ENCODE measurements at regions not wholly inside any gene's neighbourhood (a gene's known extent, or its start where the extent isn't known, plus 50 kb on each side); places are given as distances from the start of the nearest gene placed in this dataset.
"Not testable (repeated sequence)": the region's sequence is repeated elsewhere in the genome, so short reads cannot be mapped to it uniquely, and the experiment has no call there.

- no peaks in the 10 kb centered on the region for H3K4me1 ChIP-seq (ENCODE audit: control extremely low read depth in 1 of 4, control insufficient read depth in 4 of 4, insufficient read depth in 4 of 4, low read length in 3 of 4)
- ChIA-PET POLR2A (no interaction called here), CTCF (interaction anchor here (0.7 to 1.2 kb wide), 2 partner anchors 10 to 38 kb away, joined by 3 to 4 read pairs; no protein-coding TSS in a partner anchor)
- DNase-seq: no peak
- H3K4me3 ChIP-seq (ENCODE audit: control insufficient read depth in 1 of 7, extremely low read depth in 1 of 7, insufficient read depth in 4 of 7, low read depth in 2 of 7, low read length in 6 of 7): no peak overlapping the region
- H3K27me3 ChIP-seq (replicated peaks in 2 of 5; ENCODE audit: control insufficient read depth in 4 of 5, insufficient read depth in 5 of 5, low read length in 4 of 5): no peaks in the 10 kb centered on the region
- H3K36me3 ChIP-seq (ENCODE audit: control insufficient read depth in 4 of 4, insufficient read depth in 4 of 4, low read length in 3 of 4): no peaks in the 10 kb centered on the region
- WGBS (ENCODE audit: insufficient coverage): no CpG with 5 or more reads among the region's 3 CpGs
- H3K27ac ChIP-seq (ENCODE audit: insufficient read depth in 1 of 2, low read depth in 1 of 2, low read length in 2 of 2, poor library complexity in 1 of 2, severe bottlenecking in 2 of 2): no peak overlapping the region
- no peaks in the 10 kb centered on the region for H3K9me3 ChIP-seq (ENCODE audit: control extremely low read depth in 1 of 5, control insufficient read depth in 4 of 5, insufficient read depth in 2 of 5, low read depth in 1 of 5, low read length in 4 of 5)
Measured at GRCh38 chr2:183536714-183537113, 412.5 kb downstream of the NUP35 start.

DNA sequence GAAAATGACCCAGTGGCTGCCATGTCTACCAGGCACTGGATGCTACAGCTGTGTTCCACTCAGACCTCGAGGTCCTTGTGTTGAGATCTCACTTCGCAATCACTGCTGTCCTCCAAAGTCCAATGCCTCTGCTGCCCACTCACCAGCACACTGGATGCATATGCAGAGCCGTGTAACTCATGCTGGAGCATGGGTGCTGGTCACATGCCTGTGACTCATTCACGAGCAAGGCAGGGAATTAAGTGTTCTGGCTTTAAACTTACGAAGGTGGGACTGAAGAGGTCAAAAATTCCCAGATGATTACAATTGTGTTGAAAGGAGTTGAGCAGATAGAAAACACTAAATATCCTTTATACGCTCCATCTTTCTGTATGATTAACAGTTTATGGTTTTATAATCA, 417.5 kb downstream of the NUP35 start:
- H3K4me3 ChIP-seq (ENCODE audit: control insufficient read depth in 1 of 7, extremely low read depth in 1 of 7, insufficient read depth in 4 of 7, low read depth in 2 of 7, low read length in 6 of 7): no peak overlapping the region
- no peaks in the 10 kb centered on the region for H3K36me3 ChIP-seq (ENCODE audit: control insufficient read depth in 4 of 4, insufficient read depth in 4 of 4, low read length in 3 of 4)
- WGBS (ENCODE audit: insufficient coverage): 86% methylated on average over 4 of the region's 6 CpGs
- CTCF ChIA-PET: no interaction called here
- H3K27ac ChIP-seq (ENCODE audit: insufficient read depth in 1 of 2, low read depth in 1 of 2, low read length in 2 of 2, poor library complexity in 1 of 2, severe bottlenecking in 2 of 2): no peak overlapping the region
- H3K4me1 ChIP-seq (ENCODE audit: control extremely low read depth in 1 of 4, control insufficient read depth in 4 of 4, insufficient read depth in 4 of 4, low read length in 3 of 4): no peaks in the 10 kb centered on the region
- POLR2A ChIA-PET: no interaction called here
- DNase-seq: no peak
- no peaks in the 10 kb centered on the region for H3K9me3 ChIP-seq (ENCODE audit: control extremely low read depth in 1 of 5, control insufficient read depth in 4 of 5, insufficient read depth in 2 of 5, low read depth in 1 of 5, low read length in 4 of 5)
- H3K27me3 ChIP-seq (replicated peaks in 2 of 5; ENCODE audit: control insufficient read depth in 4 of 5, insufficient read depth in 5 of 5, low read length in 4 of 5): no peaks in the 10 kb centered on the region

DNA sequence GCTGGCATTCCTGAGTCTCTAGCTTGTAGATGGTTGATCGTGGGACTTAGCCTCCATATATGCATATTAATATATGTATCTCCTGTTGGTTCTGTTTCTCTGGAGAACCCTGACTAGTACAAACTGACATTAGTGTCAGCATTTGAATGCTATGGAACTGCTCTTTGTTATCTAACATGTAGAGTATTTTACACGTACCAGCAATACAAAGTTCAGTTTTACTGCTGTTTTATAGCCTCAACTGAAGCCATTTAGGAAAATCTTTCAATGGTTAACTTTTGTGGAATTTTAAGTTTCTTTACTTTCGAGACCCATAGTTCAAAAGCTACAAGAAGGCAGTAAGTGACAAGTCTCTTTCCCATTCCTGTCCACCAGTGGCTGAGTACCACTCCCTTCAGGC, 418.4 kb downstream of the NUP35 start:
- Histone ChIP-seq H3K27me3 (replicated peaks in 2 of 5; ENCODE audit: control insufficient read depth in 4 of 5, insufficient read depth in 5 of 5, low read length in 4 of 5) (no peaks in the 10 kb centered on the region), H3K4me3 (ENCODE audit: control insufficient read depth in 1 of 7, extremely low read depth in 1 of 7, insufficient read depth in 4 of 7, low read depth in 2 of 7, low read length in 6 of 7) (no peak overlapping the region), H3K36me3 (ENCODE audit: control insufficient read depth in 4 of 4, insufficient read depth in 4 of 4, low read length in 3 of 4) (no peaks in the 10 kb centered on the region), H3K27ac (ENCODE audit: insufficient read depth in 1 of 2, low read depth in 1 of 2, low read length in 2 of 2, poor library complexity in 1 of 2, severe bottlenecking in 2 of 2) (no peak overlapping the region), H3K9me3 (ENCODE audit: control extremely low read depth in 1 of 5, control insufficient read depth in 4 of 5, insufficient read depth in 2 of 5, low read depth in 1 of 5, low read length in 4 of 5) (no peaks in the 10 kb centered on the region), H3K4me1 (ENCODE audit: control extremely low read depth in 1 of 4, control insufficient read depth in 4 of 4, insufficient read depth in 4 of 4, low read length in 3 of 4) (no peaks in the 10 kb centered on the region)
- CTCF ChIA-PET: no interaction called here
- DNase-seq: no peak
- POLR2A ChIA-PET: no interaction called here
- WGBS (ENCODE audit: insufficient coverage): 100% methylated on average over 2 of the region's 3 CpGs

- DNase-seq: no peak
- H3K27ac ChIP-seq (ENCODE audit: insufficient read depth in 1 of 2, low read depth in 1 of 2, low read length in 2 of 2, poor library complexity in 1 of 2, severe bottlenecking in 2 of 2): no peak overlapping the region
- no peaks in the 10 kb centered on the region for H3K9me3 ChIP-seq (ENCODE audit: control extremely low read depth in 1 of 5, control insufficient read depth in 4 of 5, insufficient read depth in 2 of 5, low read depth in 1 of 5, low read length in 4 of 5)
- H3K4me1 ChIP-seq (ENCODE audit: control extremely low read depth in 1 of 4, control insufficient read depth in 4 of 4, insufficient read depth in 4 of 4, low read length in 3 of 4): no peaks in the 10 kb centered on the region
- no peak overlapping the region for H3K4me3 ChIP-seq (ENCODE audit: control insufficient read depth in 1 of 7, extremely low read depth in 1 of 7, insufficient read depth in 4 of 7, low read depth in 2 of 7, low read length in 6 of 7)
- ChIA-PET POLR2A (no interaction called here), CTCF (no interaction called here)
- no peaks in the 10 kb centered on the region for H3K27me3 ChIP-seq (replicated peaks in 2 of 5; ENCODE audit: control insufficient read depth in 4 of 5, insufficient read depth in 5 of 5, low read length in 4 of 5)
- 90% methylated on average over 3 of the region's 5 CpGs for WGBS (ENCODE audit: insufficient coverage)
- H3K36me3 ChIP-seq (ENCODE audit: control insufficient read depth in 4 of 4, insufficient read depth in 4 of 4, low read length in 3 of 4): no peaks in the 10 kb centered on the region
Measured at GRCh38 chr2:183543222-183543621, 419.0 kb downstream of the NUP35 start.

DNA sequence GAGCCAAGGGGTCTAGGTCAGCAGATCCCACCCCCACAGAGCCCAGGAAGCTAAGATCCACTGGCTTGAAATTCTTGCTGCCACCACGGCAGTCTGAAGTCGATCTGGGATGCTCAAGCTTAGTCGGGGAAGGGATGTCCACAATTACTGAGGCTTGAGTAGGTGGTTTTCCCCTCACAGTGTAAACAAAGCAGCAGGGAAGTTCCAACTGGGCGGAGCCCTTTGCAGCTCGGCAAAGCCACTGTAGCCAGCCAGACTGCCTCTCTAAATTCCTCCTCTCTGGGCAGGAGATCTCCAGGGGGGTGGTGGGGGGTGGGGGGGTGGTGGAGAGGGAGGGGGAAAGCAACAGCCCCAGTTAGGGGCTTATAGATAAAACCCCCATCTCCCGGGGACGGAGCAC, 419.5 kb downstream of the NUP35 start:
- WGBS (ENCODE audit: insufficient coverage): 90% methylated on average over 5 of the region's 7 CpGs
- DNase-seq: no peak
- CTCF ChIA-PET: no interaction called here

DNA sequence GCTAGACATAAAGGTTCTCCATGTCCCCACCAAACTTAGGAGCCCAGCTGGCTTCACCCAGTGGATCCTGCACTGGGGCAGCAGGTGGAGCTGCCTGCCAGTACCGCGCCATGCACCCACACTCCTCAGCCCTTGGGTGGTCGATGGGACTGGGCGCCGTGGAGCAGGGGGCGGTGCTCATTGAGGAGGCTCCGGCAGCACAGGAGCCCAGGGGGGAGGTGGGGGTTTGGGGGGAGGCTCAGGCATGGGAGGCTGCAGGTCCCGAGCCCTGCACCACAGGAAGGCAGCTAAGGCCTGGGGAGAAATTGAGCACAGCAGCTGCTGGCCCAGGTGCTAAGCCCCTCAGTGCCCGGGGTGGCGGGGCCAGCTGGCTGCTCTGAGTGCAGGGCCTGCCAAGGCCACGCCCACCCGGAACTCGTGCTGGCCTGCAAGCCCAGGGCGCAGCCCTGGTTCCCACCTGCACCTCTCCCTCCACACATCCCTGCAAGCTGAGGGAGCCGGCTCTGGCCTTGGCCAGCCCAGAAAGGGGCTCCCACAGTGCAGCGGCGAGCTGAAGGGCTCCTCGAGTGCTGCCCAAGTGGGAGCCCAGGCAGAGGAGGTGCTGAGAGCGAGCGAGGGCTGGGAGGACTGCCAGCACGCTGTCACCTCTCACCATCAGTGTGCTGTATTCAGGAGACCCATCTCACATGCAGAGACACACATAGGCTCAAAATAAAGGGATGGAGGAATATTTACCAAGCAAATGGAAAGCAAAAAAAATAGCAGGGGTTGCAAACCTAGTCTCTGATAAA, 422.5 kb downstream of the NUP35 start:
- H3K27ac ChIP-seq (ENCODE audit: insufficient read depth in 1 of 2, low read depth in 1 of 2, low read length in 2 of 2, poor library complexity in 1 of 2, severe bottlenecking in 2 of 2); CTCF ChIA-PET; H3K27me3 ChIP-seq (replicated peaks in 2 of 5; ENCODE audit: control insufficient read depth in 4 of 5, insufficient read depth in 5 of 5, low read length in 4 of 5); DNase-seq; H3K36me3 ChIP-seq (ENCODE audit: control insufficient read depth in 4 of 4, insufficient read depth in 4 of 4, low read length in 3 of 4); H3K9me3 ChIP-seq (ENCODE audit: control extremely low read depth in 1 of 5, control insufficient read depth in 4 of 5, insufficient read depth in 2 of 5, low read depth in 1 of 5, low read length in 4 of 5); H3K4me1 ChIP-seq (ENCODE audit: control extremely low read depth in 1 of 4, control insufficient read depth in 4 of 4, insufficient read depth in 4 of 4, low read length in 3 of 4); POLR2A ChIA-PET; H3K4me3 ChIP-seq (ENCODE audit: control insufficient read depth in 1 of 7, extremely low read depth in 1 of 7, insufficient read depth in 4 of 7, low read depth in 2 of 7, low read length in 6 of 7): not testable (repeated sequence)
- WGBS (ENCODE audit: insufficient coverage): 99% methylated on average over 11 of the region's 21 CpGs

More for the DNA sequence above, 419.5 kb downstream of the NUP35 start:
- Histone ChIP-seq H3K27ac (ENCODE audit: insufficient read depth in 1 of 2, low read depth in 1 of 2, low read length in 2 of 2, poor library complexity in 1 of 2, severe bottlenecking in 2 of 2) (no peak overlapping the region), H3K36me3 (ENCODE audit: control insufficient read depth in 4 of 4, insufficient read depth in 4 of 4, low read length in 3 of 4) (no peaks in the 10 kb centered on the region), H3K4me3 (ENCODE audit: control insufficient read depth in 1 of 7, extremely low read depth in 1 of 7, insufficient read depth in 4 of 7, low read depth in 2 of 7, low read length in 6 of 7) (no peak overlapping the region), H3K9me3 (ENCODE audit: control extremely low read depth in 1 of 5, control insufficient read depth in 4 of 5, insufficient read depth in 2 of 5, low read depth in 1 of 5, low read length in 4 of 5) (no peaks in the 10 kb centered on the region), H3K4me1 (ENCODE audit: control extremely low read depth in 1 of 4, control insufficient read depth in 4 of 4, insufficient read depth in 4 of 4, low read length in 3 of 4) (no peaks in the 10 kb centered on the region), H3K27me3 (replicated peaks in 2 of 5; ENCODE audit: control insufficient read depth in 4 of 5, insufficient read depth in 5 of 5, low read length in 4 of 5) (no peaks in the 10 kb centered on the region)
- POLR2A ChIA-PET: no interaction called here

DNA sequence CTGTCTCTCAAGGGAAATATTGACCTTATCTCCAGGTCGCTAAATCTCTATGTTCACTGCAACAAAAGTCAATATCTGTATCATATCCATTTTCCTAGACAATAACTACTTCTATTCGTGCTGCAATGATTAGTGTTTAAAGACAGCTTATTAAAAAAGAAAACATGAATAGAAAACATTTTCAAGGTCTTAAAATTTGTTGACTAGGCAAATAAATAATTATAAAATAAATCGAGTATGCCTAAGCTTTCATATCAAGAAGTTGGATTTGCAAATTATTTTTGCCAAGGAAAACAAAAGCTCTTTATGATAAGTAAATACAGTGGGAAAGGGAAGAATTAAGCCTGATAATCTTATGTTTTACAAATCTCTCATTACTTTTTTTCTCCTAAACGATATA, 428.5 kb downstream of the NUP35 start:
- H3K36me3 ChIP-seq (ENCODE audit: control insufficient read depth in 4 of 4, insufficient read depth in 4 of 4, low read length in 3 of 4): no peaks in the 10 kb centered on the region
- no peaks in the 10 kb centered on the region for H3K4me1 ChIP-seq (ENCODE audit: control extremely low read depth in 1 of 4, control insufficient read depth in 4 of 4, insufficient read depth in 4 of 4, low read length in 3 of 4)
- no peak overlapping the region for H3K4me3 ChIP-seq (ENCODE audit: control insufficient read depth in 1 of 7, extremely low read depth in 1 of 7, insufficient read depth in 4 of 7, low read depth in 2 of 7, low read length in 6 of 7)
- WGBS (ENCODE audit: insufficient coverage): no CpG with 5 or more reads among the region's 4 CpGs
- peaks cover 0 to 1% (median 0%) of the 10 kb centered on the region in 5 experiments for H3K9me3 ChIP-seq (ENCODE audit: control extremely low read depth in 1 of 5, control insufficient read depth in 4 of 5, insufficient read depth in 2 of 5, low read depth in 1 of 5, low read length in 4 of 5)
- H3K27me3 ChIP-seq (replicated peaks in 2 of 5; ENCODE audit: control insufficient read depth in 4 of 5, insufficient read depth in 5 of 5, low read length in 4 of 5): no peaks in the 10 kb centered on the region
- ChIA-PET CTCF (no interaction called here), POLR2A (no interaction called here)
- no peak for DNase-seq
- H3K27ac ChIP-seq (ENCODE audit: insufficient read depth in 1 of 2, low read depth in 1 of 2, low read length in 2 of 2, poor library complexity in 1 of 2, severe bottlenecking in 2 of 2): no peak overlapping the region

All from common myeloid progenitor, CD34-positive (primary cell).